ENCODE measurements at regions not wholly inside any gene's neighbourhood (a gene's known extent, or its start where the extent isn't known, plus 50 kb on each side); places are given as distances from the start of the nearest gene placed in this dataset.
"Not testable (repeated sequence)": the region's sequence is repeated elsewhere in the genome, so short reads cannot be mapped to it uniquely, and the experiment has no call there.

DNA sequence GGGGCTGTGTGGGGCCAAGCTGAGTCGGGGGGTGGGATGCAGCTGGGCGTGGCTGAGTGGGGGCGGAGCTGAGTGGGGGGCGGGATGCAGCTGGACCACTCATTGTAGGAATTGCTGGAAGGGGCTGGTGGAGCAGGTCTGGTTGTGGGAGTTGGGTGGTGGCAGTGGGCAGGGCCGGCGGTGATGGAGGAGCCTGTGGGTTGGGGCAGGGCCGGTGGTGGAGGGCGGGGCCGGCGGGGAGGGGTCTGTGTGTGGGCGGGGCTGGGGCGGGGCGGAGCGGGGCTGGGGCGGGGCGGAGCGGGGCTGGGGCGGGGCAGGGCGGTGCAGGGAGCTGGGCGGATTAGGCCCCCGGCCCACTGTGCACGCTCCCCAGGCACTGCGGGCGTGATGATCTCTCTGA is 442.4 kb upstream of the ZNF722 start:
- TF ChIP-seq, protein P1, sequence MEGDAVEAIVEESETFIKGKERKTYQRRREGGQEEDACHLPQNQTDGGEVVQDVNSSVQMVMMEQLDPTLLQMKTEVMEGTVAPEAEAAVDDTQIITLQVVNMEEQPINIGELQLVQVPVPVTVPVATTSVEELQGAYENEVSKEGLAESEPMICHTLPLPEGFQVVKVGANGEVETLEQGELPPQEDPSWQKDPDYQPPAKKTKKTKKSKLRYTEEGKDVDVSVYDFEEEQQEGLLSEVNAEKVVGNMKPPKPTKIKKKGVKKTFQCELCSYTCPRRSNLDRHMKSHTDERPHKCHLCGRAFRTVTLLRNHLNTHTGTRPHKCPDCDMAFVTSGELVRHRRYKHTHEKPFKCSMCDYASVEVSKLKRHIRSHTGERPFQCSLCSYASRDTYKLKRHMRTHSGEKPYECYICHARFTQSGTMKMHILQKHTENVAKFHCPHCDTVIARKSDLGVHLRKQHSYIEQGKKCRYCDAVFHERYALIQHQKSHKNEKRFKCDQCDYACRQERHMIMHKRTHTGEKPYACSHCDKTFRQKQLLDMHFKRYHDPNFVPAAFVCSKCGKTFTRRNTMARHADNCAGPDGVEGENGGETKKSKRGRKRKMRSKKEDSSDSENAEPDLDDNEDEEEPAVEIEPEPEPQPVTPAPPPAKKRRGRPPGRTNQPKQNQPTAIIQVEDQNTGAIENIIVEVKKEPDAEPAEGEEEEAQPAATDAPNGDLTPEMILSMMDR (conservative IDR thresholded peaks at IDR 0.05) = not testable (repeated sequence)
- not testable (repeated sequence) for TF ChIP-seq EZH2 (IDR thresholded peaks at IDR 0.05; ENCODE audit: low read depth)
